ENCODE measurements at regions not wholly inside any gene's neighbourhood (a gene's known extent, or its start where the extent isn't known, plus 50 kb on each side); places are given as distances from the start of the nearest gene placed in this dataset.

GRCh38 chr14:93857500-93858283 is 69.4 kb upstream of the PRIMA1 start:
- TF ChIP-seq NR2C2 (CRISPR knock-in tag; IDR thresholded peaks at IDR 0.05) = no peak
- no peak for TF ChIP-seq ERG (CRISPR knock-in tag; IDR thresholded peaks at IDR 0.05)
- no peak for TF ChIP-seq CBFB (CRISPR knock-in tag; IDR thresholded peaks at IDR 0.05; ENCODE audit: low read depth)
- TF ChIP-seq ZSCAN18 (CRISPR knock-in tag; IDR thresholded peaks at IDR 0.05) = no peak
- no peak for TF ChIP-seq IRF1 (CRISPR knock-in tag; IDR thresholded peaks at IDR 0.05)
- TF ChIP-seq CTCF (IDR thresholded peaks at IDR 0.05) = no peak
- no peak for TF ChIP-seq GABPB1 (CRISPR knock-in tag; IDR thresholded peaks at IDR 0.05)
- no peak for TF ChIP-seq HMGXB4 (CRISPR knock-in tag; IDR thresholded peaks at IDR 0.05)
- TF ChIP-seq AR (CRISPR knock-in tag; IDR thresholded peaks at IDR 0.05) = no peak
- no peak for TF ChIP-seq MAX (CRISPR knock-in tag; IDR thresholded peaks at IDR 0.05)
- TF ChIP-seq STAT6 (CRISPR knock-in tag; conservative IDR thresholded peaks at IDR 0.05; ENCODE audit: low read depth) = no peak

All from WTC11 (cell line).